ENCODE measurements at regions not wholly inside any gene's neighbourhood (a gene's known extent, or its start where the extent isn't known, plus 50 kb on each side); places are given as distances from the start of the nearest gene placed in this dataset.
"Not testable (repeated sequence)": the region's sequence is repeated elsewhere in the genome, so short reads cannot be mapped to it uniquely, and the experiment has no call there.

GRCh38 chr11:121358760-121359159, 66.2 kb downstream of the SC5D start:
- DNase-seq (ENCODE audit: low read depth in 2 of 2) = no peak

- no peak for DNase-seq (ENCODE audit: low read depth in 2 of 2)
These were observed 67.0 kb downstream of the SC5D start for GRCh38 chr11:121359591-121359990.

- DNase-seq (ENCODE audit: low read depth in 2 of 2) = not testable (repeated sequence)
These were observed 70.4 kb downstream of the SC5D start for GRCh38 chr11:121362955-121363354.

DNA sequence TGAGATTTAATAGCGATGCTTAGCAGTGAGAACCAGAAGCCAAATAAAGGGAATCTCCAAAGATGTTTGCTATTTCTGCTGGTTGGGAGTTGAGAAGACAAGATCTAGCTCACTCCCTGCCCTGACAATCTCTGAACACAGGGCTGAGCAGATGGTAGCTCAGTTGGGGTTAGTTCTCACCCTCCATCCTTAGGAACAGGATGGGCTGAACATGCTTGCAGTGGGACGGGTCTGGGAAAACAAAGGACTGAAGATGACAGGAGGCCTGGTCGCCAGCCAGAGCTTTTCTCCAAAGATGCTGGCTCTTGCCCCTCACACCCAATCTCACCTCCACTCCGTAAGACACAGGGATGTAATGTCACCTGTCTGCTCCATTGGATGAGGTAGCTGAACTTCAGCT, 72.7 kb downstream of the SC5D start:
- no peak for DNase-seq (ENCODE audit: low read depth in 2 of 2)

- DNase-seq (ENCODE audit: low read depth in 2 of 2) = no peak
These were observed 73.5 kb downstream of the SC5D start for GRCh38 chr11:121366038-121366437.

- DNase-seq (ENCODE audit: low read depth in 2 of 2) = peak in 1 of 2 donors; percentile 7
These were observed 74.7 kb downstream of the SC5D start for GRCh38 chr11:121367001-121367843.

GRCh38 chr11:121367844-121368225, 75.3 kb downstream of the SC5D start:
- no peak for DNase-seq (ENCODE audit: low read depth in 2 of 2)

DNA sequence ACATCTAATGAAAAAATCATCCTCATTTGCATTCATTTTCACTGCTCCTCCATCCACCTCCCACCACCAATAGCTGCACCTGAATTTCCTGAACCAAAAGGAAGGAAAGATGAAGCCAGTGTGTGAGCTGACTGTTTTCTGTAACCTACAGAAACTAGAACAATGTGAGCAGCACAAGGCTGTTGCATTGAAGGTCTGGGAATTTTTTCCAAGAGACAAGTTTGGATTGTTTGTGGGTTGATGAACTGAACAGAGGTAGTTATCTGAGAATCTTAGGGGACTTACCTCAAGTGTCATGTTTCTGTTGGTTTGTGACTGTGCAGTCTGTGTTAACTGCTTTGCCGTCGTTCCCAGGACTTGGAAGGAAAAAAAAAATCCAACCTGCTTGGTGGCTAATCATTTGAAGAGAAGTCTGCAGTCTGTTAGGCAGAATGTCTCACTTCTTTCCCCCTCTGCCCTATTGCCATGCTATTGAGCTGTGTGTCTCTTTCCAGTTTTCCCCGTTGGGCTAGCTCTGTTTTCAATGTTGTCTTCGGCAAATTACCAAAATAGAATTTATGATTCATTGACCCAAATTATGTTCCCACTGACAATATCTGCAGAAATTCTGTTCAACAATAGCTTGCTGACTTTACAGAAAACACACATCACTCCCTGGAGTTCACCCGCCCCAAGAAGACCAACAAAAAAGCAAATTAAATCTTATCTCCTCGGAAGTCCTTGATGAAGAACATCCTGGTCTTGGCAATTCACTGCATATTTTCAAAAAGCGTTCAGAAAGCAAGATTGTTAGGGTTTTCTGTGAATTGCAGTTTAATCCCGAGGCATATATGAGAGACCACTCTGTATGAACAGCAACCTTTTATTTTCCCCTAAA, 76.0 kb downstream of the SC5D start:
- DNase-seq (ENCODE audit: low read depth in 2 of 2) = no peak

DNA sequence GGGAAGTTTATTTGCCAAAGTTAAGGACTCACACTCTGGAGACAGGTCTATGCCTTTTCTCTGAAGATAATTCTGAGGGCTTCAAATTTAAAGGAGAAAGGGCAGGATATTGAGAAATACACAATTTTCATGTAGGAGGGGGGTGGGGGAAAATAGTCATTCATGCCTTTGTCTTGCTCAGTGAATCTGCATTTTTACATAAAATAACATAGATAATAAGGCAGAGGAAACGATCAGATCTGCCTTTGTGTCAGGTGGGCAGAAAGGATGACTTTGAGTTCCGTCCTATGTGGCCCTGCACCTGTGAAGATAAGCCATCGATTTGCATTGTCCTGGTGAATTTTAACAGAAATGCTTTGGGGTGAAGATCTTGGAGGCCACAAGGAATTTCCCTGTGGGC, 76.8 kb downstream of the SC5D start:
- no peak for DNase-seq (ENCODE audit: low read depth in 2 of 2)

DNA sequence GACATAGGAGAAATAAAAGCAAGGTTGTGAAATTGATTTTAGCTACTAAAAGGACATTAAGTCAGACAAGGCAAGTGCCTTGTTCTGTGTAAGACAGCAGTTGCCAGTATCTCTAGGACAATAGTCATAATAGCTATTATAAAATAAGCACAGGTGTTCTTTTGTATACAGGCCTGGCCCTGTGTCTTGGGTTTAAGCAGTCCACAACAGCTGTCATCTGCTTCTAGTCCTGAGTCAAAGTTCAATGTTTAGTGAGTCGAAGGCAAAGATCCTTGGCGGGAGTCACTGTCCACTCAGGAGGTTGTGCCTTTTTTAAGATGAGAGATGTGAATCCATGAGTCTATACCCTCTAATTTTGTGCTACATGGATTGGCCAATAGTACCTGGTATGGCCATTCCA, 79.5 kb downstream of the SC5D start:
- DNase-seq (ENCODE audit: low read depth in 2 of 2) = no peak

DNA sequence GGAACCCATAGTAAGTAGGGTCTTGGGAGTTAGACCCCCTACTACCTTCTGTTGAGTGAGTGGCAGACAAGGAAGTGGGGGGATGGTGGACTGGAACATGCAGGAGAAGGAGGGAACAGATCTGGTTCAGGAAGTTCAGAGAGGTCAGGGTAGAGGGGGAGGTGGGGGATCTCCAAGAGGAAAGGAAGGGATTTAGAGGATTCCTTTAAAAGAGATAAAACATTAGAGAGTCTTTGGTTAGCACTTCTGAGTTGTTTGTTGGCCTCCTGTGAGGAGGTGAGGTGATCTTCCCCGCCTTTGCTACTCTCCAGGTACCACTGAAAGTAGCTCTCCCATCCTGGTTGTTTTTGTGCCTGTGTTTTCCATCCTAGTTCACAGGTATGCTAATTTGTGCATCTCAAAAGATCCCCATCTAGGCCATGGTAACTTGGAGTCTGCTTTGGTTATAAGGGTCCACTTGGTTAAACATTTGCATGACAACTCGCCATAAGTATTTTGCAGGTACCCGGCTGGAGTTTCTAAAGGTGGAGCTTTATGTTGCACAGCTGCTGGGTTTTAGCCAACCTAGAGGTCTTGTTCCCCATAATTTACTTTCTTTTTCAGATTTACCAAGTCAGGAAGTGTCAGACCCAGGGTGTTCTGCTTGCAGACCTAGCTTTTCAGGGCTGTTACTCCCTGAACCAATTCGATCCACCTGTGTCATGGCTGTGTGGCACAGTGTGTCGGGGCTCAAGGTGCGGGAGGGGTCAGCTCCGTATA, 79.3 kb upstream of the SORL1 start:
- no peak for DNase-seq (ENCODE audit: low read depth in 2 of 2)

DNA sequence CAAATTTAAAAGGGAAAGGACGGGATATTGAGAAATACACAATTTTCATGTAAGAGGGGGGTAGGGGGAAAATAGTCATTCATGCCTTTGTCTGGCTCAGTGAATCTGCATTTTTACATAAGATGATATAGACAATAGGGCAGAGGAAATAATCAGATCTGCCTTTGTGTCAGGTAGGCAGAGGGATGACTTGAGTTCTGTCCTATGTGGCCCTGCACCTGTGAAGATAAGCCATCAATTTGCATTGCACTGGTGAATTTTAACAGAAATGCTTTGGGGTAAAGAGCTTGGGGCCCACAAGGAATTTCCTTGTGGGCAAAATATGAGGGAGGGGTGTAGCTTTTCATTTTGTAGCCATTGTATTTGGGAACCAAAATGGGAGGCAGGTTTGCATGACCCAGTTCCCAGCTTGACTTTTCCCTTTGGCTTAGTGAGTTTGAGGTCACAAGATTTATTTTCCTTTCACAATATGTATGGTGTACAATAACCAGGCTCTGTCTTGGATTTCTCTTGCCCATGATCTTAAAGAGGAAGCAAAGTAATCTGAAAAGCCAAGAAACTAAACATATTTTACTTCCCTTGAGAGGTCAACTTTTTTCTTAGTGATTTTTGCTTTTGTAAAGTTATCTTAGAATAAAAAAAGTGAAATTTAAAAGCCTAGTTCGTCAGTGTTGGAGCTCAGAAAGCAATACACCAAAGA, 77.7 kb upstream of the SORL1 start:
- no peak for DNase-seq (ENCODE audit: low read depth in 2 of 2)

GRCh38 chr11:121376130-121376529, 76.0 kb upstream of the SORL1 start:
- no peak for DNase-seq (ENCODE audit: low read depth in 2 of 2)

- DNase-seq (ENCODE audit: low read depth in 2 of 2) = not testable (repeated sequence)
These were observed 72.8 kb upstream of the SORL1 start for GRCh38 chr11:121379145-121379810.

GRCh38 chr11:121383716-121384115, 68.4 kb upstream of the SORL1 start:
- no peak for DNase-seq (ENCODE audit: low read depth in 2 of 2)

- DNase-seq (ENCODE audit: low read depth in 2 of 2) = no peak
These were observed 66.4 kb upstream of the SORL1 start for GRCh38 chr11:121385688-121386087.

Measured in stimulated activated CD8-positive, alpha-beta memory T cell treated with anti-CD3 and anti-CD28 coated beads, Interleukin-15, amount 100 ng/mL, for 48 hours (primary cell).